ENCODE measurements at regions not wholly inside any gene's neighbourhood (a gene's known extent, or its start where the extent isn't known, plus 50 kb on each side); places are given as distances from the start of the nearest gene placed in this dataset.

DNA sequence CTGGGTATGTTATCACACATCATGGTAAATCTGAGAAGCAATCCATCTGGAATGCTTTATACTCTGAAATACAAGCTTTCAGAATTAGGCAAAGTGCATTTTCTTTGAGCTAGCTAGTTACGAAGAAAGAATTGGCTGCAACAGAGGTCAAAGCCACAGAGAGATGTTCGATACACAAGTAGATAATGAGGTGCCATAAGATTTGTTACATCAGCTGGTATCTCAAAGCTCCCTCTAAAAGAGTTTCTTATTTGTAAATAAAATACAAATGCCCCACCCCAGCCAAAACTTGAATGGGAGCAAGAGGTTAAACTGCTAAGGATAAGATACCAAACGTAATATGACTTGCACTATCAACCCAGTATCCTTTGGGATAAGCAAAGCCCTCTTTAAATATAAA is 84.0 kb upstream of the SLCO3A1 start:
- no peak for DNase-seq (ENCODE audit: insufficient read length, low spot score)
- TF ChIP-seq, protein P1, sequence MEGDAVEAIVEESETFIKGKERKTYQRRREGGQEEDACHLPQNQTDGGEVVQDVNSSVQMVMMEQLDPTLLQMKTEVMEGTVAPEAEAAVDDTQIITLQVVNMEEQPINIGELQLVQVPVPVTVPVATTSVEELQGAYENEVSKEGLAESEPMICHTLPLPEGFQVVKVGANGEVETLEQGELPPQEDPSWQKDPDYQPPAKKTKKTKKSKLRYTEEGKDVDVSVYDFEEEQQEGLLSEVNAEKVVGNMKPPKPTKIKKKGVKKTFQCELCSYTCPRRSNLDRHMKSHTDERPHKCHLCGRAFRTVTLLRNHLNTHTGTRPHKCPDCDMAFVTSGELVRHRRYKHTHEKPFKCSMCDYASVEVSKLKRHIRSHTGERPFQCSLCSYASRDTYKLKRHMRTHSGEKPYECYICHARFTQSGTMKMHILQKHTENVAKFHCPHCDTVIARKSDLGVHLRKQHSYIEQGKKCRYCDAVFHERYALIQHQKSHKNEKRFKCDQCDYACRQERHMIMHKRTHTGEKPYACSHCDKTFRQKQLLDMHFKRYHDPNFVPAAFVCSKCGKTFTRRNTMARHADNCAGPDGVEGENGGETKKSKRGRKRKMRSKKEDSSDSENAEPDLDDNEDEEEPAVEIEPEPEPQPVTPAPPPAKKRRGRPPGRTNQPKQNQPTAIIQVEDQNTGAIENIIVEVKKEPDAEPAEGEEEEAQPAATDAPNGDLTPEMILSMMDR (IDR thresholded peaks at IDR 0.05; ENCODE audit: insufficient read depth, missing control alignments), result no peak
- FAIRE-seq, result no peak

DNA sequence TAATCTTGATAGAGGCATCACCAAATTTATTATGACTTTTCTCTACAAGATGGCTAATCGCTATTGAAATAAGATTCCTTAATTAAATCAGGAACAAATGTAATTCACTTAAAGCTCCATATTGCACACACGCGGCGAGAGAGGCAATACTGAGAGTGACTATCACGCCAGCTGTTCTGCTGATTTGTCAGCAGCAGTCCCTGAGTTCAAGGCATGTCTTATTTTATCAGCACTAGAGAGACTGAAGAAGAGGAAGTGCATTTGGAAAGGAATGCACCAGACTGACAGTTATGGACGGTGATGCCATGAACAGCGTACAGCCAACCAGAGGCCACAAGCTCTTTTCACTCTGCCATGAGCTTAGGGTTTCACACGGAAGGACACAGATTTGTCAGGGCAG is 83.6 kb upstream of the SLCO3A1 start:
- TF ChIP-seq, protein P1 (IDR thresholded peaks at IDR 0.05; ENCODE audit: insufficient read depth, missing control alignments), result no peak
- FAIRE-seq, result no peak
- DNase-seq (ENCODE audit: insufficient read length, low spot score), result no peak

DNA sequence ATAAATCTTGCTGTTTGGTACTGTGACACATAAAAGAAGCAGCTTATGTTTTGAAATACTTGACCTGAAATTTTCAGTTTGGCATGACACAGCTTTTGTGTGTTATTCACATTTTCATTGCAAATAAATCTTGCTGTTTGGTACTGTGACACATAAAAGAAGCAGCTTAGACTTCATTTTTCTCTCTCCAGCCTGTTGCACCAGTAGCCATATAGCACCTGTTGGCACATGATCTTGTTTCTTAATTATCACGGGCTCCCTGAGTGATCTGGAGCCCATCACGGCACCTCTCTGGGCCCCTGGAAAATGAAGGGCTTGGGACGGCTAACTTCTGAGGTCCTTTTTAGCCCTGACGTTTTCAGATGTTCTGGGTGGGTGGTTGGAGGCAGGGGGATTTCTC is 77.4 kb upstream of the SLCO3A1 start:
- DNase-seq (ENCODE audit: insufficient read length, low spot score), result no peak
- FAIRE-seq, result no peak
- TF ChIP-seq, protein P1 (IDR thresholded peaks at IDR 0.05; ENCODE audit: insufficient read depth, missing control alignments), result no peak

DNA sequence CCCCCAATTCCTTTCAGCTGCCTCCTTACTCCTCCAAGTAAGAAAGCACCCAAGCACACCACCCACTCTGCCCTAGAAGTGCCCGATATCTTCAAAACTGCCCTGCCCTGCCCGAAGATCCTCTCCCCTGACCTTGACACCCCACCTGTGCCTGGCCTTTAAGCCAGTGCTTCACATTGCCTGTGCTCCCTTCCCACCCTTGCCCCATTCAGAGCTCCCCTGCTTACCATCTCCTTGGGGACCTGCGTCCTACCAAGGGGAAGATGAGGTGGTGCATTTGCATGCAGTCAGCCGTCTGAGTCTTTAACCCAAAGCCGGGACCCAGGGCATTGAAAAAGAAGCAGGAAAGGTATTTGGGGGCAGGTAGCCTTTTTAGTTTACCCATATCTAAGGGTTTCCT is 73.5 kb upstream of the SLCO3A1 start:
- TF ChIP-seq, protein P1 (IDR thresholded peaks at IDR 0.05; ENCODE audit: insufficient read depth, missing control alignments), result no peak
- FAIRE-seq, result no peak
- DNase-seq (ENCODE audit: insufficient read length, low spot score), result no peak

DNA sequence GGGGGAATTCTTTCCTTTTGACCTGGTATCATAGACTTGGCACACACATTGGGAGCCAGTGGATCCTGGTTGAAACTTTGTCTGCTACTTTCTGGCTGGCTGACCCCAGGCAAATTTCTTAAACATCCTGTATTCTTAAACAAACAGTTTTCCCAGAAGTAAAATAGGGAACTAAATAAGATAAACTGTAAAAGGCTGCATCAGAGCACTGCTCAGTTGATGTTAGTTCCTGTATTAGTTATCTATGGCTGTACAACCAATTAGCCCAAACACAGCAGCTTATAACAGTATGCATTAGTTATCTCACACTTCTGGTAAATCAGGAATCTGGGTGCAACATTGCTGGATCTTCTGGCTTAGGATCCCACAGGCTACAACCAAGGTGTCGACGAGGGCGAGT is 73.1 kb upstream of the SLCO3A1 start:
- TF ChIP-seq, protein P1 (IDR thresholded peaks at IDR 0.05; ENCODE audit: insufficient read depth, missing control alignments), result no peak
- no peak for DNase-seq (ENCODE audit: insufficient read length, low spot score)
- no peak for FAIRE-seq

DNA sequence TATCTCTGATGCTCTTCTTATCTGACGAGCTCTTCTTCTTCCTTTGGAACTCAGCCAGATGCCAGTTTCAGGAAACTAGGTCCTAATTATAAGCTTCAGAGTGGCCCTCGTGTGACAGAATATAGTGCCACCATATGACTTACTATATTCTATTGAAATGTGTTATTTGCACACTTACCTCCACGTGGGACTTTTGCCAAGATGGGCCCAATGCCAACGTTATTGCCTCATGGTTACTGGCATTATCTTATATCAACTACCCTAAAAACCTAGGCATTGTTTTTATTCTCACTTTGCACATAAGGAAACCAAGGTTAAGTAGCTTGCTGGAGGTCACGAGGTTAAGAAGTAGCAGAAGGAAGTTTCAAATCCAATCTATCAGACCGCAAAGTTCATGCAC is 71.3 kb upstream of the SLCO3A1 start:
- DNase-seq (ENCODE audit: insufficient read length, low spot score) (no peak), FAIRE-seq (no peak)
- TF ChIP-seq, protein P1 (IDR thresholded peaks at IDR 0.05; ENCODE audit: insufficient read depth, missing control alignments), result no peak

DNA sequence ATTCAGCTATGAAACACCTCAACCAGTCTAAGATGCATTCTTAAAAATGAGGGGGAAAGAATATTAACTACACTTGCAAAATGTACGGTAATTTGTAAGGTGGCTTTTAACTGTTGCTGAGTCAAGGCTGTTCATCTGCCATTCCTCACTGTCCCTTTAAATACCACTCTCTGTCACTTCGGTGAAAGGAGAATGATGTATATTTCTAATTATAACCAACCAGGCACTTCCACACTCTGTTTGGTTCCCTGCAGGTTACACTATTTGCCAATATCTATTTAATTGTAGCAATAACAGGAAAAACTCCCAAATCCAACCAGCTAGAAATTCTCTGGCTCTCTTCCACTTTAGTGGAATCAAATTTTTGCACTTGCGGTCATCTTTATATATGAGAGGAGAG is 70.5 kb upstream of the SLCO3A1 start:
- DNase-seq (ENCODE audit: insufficient read length, low spot score) (no peak), FAIRE-seq (no peak)
- TF ChIP-seq, protein P1 (IDR thresholded peaks at IDR 0.05; ENCODE audit: insufficient read depth, missing control alignments), result no peak

Measured in D721Med (cell line).